BLaER1 (cell line): ENCODE measurements at regions not wholly inside any gene's neighbourhood (a gene's known extent, or its start where the extent isn't known, plus 50 kb on each side); places are given as distances from the start of the nearest gene placed in this dataset.

Experiments used
- H3K27ac ChIP-seq: shearing (Covaris generic); formaldehyde crosslinking; 2 replicates; pipeline ENCODE4 v1.8.1; 2022
- H3K27me3 ChIP-seq: shearing (Covaris generic); formaldehyde crosslinking; 2 replicates; pipeline ENCODE4 v1.8.1; 2022
- H3K36me3 ChIP-seq: shearing (Covaris generic); formaldehyde crosslinking; 2 replicates; pipeline ENCODE4 v1.8.1; 2022
- H3K4me1 ChIP-seq: shearing (Covaris generic); formaldehyde crosslinking; 2 replicates; pipeline ENCODE4 v1.8.1; 2022
- H3K4me2 ChIP-seq: shearing (Covaris generic); formaldehyde crosslinking; 2 replicates; pipeline ENCODE4 v1.8.1; 2022
- H3K4me3 ChIP-seq: shearing (Covaris generic); formaldehyde crosslinking; 2 replicates; pipeline ENCODE4 v1.8.1; 2022
- H3K9ac ChIP-seq: shearing (Covaris generic); formaldehyde crosslinking; 2 replicates; pipeline ENCODE4 v1.8.1; 2022
- H3K9me3 ChIP-seq: shearing (Covaris generic); formaldehyde crosslinking; 2 replicates; pipeline ENCODE4 v1.8.1; 2022
- H4K20me1 ChIP-seq: shearing (Covaris generic); formaldehyde crosslinking; 2 replicates; pipeline ENCODE4 v1.8.1; 2022
- Cebpa-rat ChIP-seq: shearing (Covaris generic); IDR thresholded peaks from 2 replicates; pipeline ENCODE4 v1.8.1; 2022

DNA sequence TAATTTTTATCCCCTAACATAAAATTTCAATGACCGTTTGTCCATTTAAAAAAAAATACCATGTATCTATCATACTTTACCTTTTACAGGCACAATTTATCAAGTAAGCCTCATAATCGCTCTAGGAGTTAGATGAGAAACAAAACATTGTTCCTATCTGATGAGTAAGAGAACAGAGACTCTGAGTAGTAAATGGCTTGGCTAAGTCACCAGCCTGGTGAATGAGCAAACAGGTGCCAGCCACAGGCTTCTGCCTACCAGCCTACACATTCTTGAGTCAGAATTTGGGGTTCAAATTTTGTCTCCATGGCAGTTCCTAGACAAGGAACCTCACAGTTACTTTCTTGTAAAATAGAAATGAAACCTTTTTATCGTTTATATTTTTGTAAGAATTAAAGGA, 235.4 kb downstream of the HGF start:
- Histone ChIP-seq H4K20me1 (no peaks in the 10 kb centered on the region), H3K9ac (no peak overlapping the region), H3K4me2 (no peak overlapping the region), H3K9me3 (no peaks in the 10 kb centered on the region), H3K27me3 (no peaks in the 10 kb centered on the region), H3K4me1 (no peaks in the 10 kb centered on the region), H3K27ac (no peak overlapping the region), H3K4me3 (no peak overlapping the region), H3K36me3 (no peaks in the 10 kb centered on the region)
- TF ChIP-seq Cebpa-rat: no peak

DNA sequence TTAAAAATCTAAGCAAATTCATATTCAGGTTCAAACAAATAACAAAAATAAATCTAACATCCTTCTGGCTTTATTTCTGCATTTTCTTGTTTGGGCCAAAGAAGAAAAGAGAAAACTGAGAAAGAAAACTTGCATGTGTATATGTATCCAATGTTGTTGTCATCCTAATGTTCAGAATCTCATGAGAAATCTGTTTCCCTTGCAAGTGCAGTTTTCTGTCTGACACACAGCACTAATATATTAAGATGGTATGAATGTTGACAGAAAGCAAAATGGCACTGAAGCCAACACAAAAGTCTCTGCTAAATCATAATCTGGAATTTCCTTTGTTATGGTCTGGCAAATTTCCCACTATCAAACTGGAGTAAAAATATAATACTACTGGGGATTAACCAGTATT, 235.9 kb downstream of the HGF start:
- H3K4me2 ChIP-seq: no peak overlapping the region
- no peaks in the 10 kb centered on the region for H3K27me3 ChIP-seq
- H3K36me3 ChIP-seq: no peaks in the 10 kb centered on the region
- no peak overlapping the region for H3K27ac ChIP-seq
- no peaks in the 10 kb centered on the region for H4K20me1 ChIP-seq
- TF ChIP-seq Cebpa-rat: no peak
- no peak overlapping the region for H3K9ac ChIP-seq
- H3K9me3 ChIP-seq: no peaks in the 10 kb centered on the region
- no peaks in the 10 kb centered on the region for H3K4me1 ChIP-seq
- no peak overlapping the region for H3K4me3 ChIP-seq

DNA sequence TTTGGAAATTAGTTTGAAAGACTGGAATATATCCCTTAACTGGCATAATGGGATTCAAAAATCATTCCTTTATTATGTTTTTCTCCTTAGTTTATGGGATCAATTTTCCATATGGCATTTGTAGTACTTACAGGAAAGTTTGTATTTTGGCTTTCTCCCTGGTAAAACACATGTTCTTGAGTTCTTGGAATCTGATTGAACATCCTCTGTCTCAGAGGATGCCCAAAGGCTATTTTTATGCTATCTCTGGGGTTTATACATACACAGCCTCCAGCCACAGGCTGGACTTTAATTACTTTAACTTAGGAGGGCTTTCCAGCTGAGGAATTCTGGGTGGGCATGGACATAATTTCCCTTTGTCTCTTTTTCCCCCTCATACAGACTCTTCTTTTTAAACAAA, 236.4 kb downstream of the HGF start:
- H3K36me3 ChIP-seq: no peaks in the 10 kb centered on the region
- H3K4me3 ChIP-seq: no peak overlapping the region
- H4K20me1 ChIP-seq: no peaks in the 10 kb centered on the region
- no peaks in the 10 kb centered on the region for H3K9me3 ChIP-seq
- TF ChIP-seq Cebpa-rat: no peak
- H3K27me3 ChIP-seq: no peaks in the 10 kb centered on the region
- H3K27ac ChIP-seq: no peak overlapping the region
- no peaks in the 10 kb centered on the region for H3K4me1 ChIP-seq
- H3K4me2 ChIP-seq: no peak overlapping the region
- no peak overlapping the region for H3K9ac ChIP-seq

DNA sequence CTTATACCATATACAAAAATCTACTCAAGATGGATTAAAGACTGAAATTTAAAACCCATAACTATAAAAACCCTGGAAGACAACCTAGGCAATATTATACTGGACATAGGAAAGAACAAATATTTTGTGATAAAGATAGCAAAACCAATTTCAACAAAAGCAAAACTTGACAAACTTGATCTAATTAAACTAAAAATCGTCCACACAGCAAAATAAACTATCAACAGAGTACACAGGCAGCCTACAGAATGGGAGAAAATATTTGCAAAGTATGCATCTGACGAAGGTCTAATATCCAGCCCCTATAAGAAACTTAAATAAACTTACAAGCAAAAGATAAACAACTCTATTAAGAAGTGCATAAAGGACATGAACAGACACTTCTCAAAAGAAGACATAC, 240.1 kb downstream of the HGF start:
- Histone ChIP-seq H3K9ac (no peak overlapping the region), H3K36me3 (no peaks in the 10 kb centered on the region), H3K4me1 (no peaks in the 10 kb centered on the region), H3K27me3 (no peaks in the 10 kb centered on the region), H3K4me3 (no peak overlapping the region), H4K20me1 (no peaks in the 10 kb centered on the region), H3K9me3 (no peaks in the 10 kb centered on the region), H3K4me2 (no peak overlapping the region), H3K27ac (no peak overlapping the region)
- no peak for TF ChIP-seq Cebpa-rat

DNA sequence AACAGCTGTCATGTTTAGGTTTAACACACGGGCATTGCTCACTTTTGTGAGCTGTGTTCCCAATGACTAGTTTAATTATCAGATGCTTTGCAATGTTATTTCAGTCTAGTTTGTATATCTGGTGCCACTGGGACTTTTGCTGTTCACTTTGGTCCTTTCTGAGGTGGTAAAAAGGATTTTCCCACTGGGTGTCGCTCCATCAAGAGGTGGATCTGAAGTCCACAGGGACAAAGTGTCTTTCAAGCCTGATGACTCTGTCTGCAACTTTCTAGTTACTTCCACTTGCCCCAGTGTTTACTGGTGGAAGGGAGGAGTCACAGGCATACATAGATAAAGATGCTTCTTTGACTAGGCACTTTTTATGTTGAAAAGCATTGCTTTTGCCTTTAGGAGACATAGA, 242.2 kb downstream of the HGF start:
- Histone ChIP-seq H3K4me2 (no peak overlapping the region), H3K27me3 (no peaks in the 10 kb centered on the region), H3K36me3 (no peaks in the 10 kb centered on the region), H4K20me1 (no peaks in the 10 kb centered on the region), H3K4me3 (no peak overlapping the region), H3K9ac (no peak overlapping the region), H3K4me1 (no peaks in the 10 kb centered on the region), H3K27ac (no peak overlapping the region), H3K9me3 (no peaks in the 10 kb centered on the region)
- no peak for TF ChIP-seq Cebpa-rat

DNA sequence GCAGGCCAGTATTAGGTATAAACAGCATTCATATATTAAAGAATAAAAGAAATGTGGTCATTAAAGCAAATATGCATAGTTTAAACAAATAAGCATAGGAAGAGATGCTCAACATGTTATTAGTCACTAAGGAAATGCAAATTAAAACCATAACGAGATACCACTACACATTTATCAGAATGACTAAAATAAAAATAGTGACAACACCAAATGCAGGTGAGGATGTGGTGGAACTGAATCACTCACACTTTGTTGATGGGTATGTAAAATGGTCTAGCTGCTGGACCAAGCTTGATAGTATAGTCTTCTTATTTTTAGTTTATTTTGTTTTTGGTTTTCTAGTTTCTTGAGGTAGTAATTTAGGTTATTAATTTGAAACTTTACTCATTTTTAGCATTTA, 242.9 kb downstream of the HGF start:
- Histone ChIP-seq H3K4me2 (no peak overlapping the region), H3K9ac (no peak overlapping the region), H3K4me3 (no peak overlapping the region), H3K4me1 (no peaks in the 10 kb centered on the region), H4K20me1 (no peaks in the 10 kb centered on the region), H3K36me3 (no peaks in the 10 kb centered on the region), H3K27ac (no peak overlapping the region), H3K27me3 (no peaks in the 10 kb centered on the region), H3K9me3 (no peaks in the 10 kb centered on the region)
- no peak for TF ChIP-seq Cebpa-rat

DNA sequence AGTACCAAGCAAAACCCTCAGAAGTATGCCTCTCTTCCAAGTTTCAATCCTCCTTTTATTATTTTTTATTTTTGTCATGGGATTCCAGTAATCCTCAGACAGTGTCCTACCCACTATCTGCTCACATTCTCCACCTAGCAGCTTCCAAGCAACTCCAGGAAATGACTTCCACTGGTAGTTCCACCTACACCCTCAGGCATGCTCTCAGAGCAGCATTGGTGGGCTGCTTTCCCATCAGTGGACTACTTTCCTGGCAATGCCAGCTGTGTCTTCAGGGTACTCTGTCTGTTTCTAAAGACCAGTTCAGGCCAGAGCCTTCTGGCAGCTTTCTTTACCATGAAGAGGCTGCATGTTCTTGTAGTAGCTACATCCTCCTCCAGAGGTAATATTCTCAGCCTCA, 244.0 kb downstream of the HGF start:
- Histone ChIP-seq H3K4me3 (no peak overlapping the region), H3K9ac (no peak overlapping the region), H3K36me3 (no peaks in the 10 kb centered on the region), H4K20me1 (no peaks in the 10 kb centered on the region), H3K27me3 (no peaks in the 10 kb centered on the region), H3K27ac (no peak overlapping the region), H3K4me2 (no peak overlapping the region), H3K4me1 (no peaks in the 10 kb centered on the region), H3K9me3 (no peaks in the 10 kb centered on the region)
- no peak for TF ChIP-seq Cebpa-rat

DNA sequence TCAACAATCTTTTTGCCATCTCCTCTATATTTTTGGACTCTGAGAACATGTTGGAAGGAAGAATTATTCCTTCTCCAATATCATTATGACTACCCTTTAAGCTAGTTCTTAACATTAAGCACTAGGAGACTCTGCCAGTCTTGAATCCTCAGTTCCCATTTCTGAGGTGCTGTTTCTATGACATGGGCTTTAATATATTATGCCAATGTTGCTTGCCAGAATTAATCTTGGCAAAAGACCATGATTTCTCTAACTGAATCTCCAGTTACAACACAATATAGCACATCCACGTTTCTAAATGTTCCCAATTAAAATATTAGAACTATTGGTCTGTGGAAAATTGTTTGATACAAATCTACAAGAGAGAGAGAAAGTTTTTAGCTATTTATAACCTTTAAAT, 250.0 kb downstream of the HGF start:
- no peak overlapping the region for H3K27ac ChIP-seq
- TF ChIP-seq Cebpa-rat: no peak
- no peaks in the 10 kb centered on the region for H3K4me1 ChIP-seq
- no peaks in the 10 kb centered on the region for H4K20me1 ChIP-seq
- no peaks in the 10 kb centered on the region for H3K36me3 ChIP-seq
- H3K9me3 ChIP-seq: no peaks in the 10 kb centered on the region
- no peak overlapping the region for H3K9ac ChIP-seq
- H3K27me3 ChIP-seq: no peaks in the 10 kb centered on the region
- no peak overlapping the region for H3K4me2 ChIP-seq
- H3K4me3 ChIP-seq: no peak overlapping the region

DNA sequence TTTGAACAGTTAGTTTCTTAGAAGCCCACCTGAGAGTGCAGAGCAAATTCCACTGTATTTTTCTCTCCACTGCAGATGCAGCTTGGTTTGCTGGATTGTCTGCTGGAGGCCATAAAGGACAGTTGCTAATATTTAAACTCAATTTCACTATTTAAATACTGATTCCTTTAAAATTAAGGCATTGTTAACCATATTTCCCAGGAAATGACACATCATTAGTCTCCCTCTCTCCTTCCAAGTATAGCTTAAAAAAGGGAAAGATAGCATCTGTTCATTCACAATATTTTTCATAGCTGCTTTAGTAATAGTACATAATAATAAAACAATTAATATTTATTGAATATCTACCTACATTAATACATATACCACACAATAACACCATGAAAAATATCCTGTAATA, 252.9 kb downstream of the HGF start:
- Histone ChIP-seq H3K27ac (no peak overlapping the region), H3K27me3 (no peaks in the 10 kb centered on the region), H3K4me3 (no peak overlapping the region), H4K20me1 (no peaks in the 10 kb centered on the region), H3K36me3 (no peaks in the 10 kb centered on the region), H3K4me2 (no peak overlapping the region), H3K9me3 (no peaks in the 10 kb centered on the region), H3K9ac (no peak overlapping the region), H3K4me1 (no peaks in the 10 kb centered on the region)
- TF ChIP-seq Cebpa-rat: no peak

DNA sequence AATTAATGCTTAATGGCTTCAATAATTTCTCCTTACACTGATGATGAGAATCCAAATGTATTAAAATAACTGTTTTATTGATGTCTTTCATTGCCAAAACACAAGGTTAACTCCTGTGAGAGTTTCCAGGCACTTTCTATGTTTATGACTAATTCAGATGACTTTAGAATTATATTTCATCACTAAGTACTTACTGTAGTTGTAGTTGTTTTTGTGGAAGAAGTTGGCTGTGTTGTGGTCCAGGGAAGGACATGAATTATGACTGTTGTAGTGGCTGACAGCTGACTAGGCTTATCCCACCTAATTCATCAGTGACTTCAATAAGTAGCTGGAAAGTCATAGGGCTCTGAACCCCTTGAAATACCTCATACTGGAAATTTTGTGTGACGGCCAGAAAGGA, 254.8 kb downstream of the HGF start:
- no peaks in the 10 kb centered on the region for H3K9me3 ChIP-seq
- no peaks in the 10 kb centered on the region for H3K36me3 ChIP-seq
- no peak overlapping the region for H3K27ac ChIP-seq

DNA sequence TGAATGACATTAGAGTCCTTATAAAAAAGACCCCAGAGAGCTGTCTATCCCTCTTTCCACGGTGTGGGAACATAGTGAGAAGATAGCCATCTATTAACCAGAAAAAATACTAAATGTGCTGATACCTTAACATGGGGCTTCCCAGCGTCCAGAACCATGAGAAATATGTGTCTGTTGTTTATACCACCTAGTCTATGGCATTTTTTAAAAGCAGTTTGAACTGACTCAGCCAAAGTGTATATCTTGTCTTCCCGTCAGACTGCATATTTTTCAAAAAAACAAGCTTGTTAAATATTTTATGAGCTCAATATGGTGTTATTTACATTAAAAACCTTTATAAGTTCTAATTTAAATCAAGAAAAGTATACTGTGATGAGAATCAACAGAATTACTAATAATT, 255.3 kb downstream of the HGF start:
- Histone ChIP-seq H3K36me3 (no peaks in the 10 kb centered on the region), H4K20me1 (no peaks in the 10 kb centered on the region), H3K4me3 (no peak overlapping the region), H3K4me2 (no peak overlapping the region), H3K9me3 (no peaks in the 10 kb centered on the region), H3K4me1 (no peaks in the 10 kb centered on the region), H3K9ac (no peak overlapping the region), H3K27ac (no peak overlapping the region), H3K27me3 (no peaks in the 10 kb centered on the region)
- no peak for TF ChIP-seq Cebpa-rat

More for the DNA sequence above, 254.8 kb downstream of the HGF start:
- Histone ChIP-seq H3K4me1 (no peaks in the 10 kb centered on the region), H3K4me2 (no peak overlapping the region), H3K9ac (no peak overlapping the region), H3K27me3 (no peaks in the 10 kb centered on the region), H3K4me3 (no peak overlapping the region), H4K20me1 (no peaks in the 10 kb centered on the region)
- no peak for TF ChIP-seq Cebpa-rat
